GM23338 (cell line): ENCODE measurements at regions not wholly inside any gene's neighbourhood (a gene's known extent, or its start where the extent isn't known, plus 50 kb on each side); places are given as distances from the start of the nearest gene placed in this dataset.

Experiments used
- EZH2 ChIP-seq: fragments of 200-600 bp; sonication (generic); IDR thresholded peaks from one replicate; pipeline ENCODE4 v1.8.0; 2017; ENCODE audit warnings: antibody characterized with exemption, mild to moderate bottlenecking, low read depth; ENCODE audit not compliant: unreplicated experiment
- EZH2phosphoT487 ChIP-seq: fragments of 200-600 bp; sonication (generic); IDR thresholded peaks from one replicate; pipeline ENCODE4 v1.8.1; 2018; ENCODE audit warnings: antibody characterized with exemption; ENCODE audit not compliant: unreplicated experiment
- JUNB ChIP-seq: IDR thresholded peaks from one replicate; pipeline ENCODE4 v1.6.1; 2016; ENCODE audit warnings: antibody characterized with exemption; ENCODE audit not compliant: unreplicated experiment
- POLR2AphosphoS5 ChIP-seq: IDR thresholded peaks from 2 replicates; pipeline ENCODE4 v1.6.1; 2016; ENCODE audit warnings: antibody characterized with exemption, low read depth
- REST ChIP-seq: IDR thresholded peaks from one replicate; pipeline ENCODE4 v1.6.1; 2018; ENCODE audit warnings: antibody characterized with exemption; ENCODE audit not compliant: unreplicated experiment
- STAT1 ChIP-seq: IDR thresholded peaks from one replicate; pipeline ENCODE4 v1.6.1; 2016; ENCODE audit warnings: antibody characterized with exemption; ENCODE audit not compliant: unreplicated experiment
- ZNF462 ChIP-seq: fragments of 250-450 bp; sonication (Bioruptor Pico); IDR thresholded peaks from 2 replicates; pipeline ENCODE4 v1.5.0; 2020; ENCODE audit warnings: mild to moderate bottlenecking, moderate library complexity
- TF ChIP-seq, protein P1 (sequence below), 2 experiments: fragments of 200-600 bp in 1 of 2; sonication (generic) in 1 of 2; conservative IDR thresholded peaks; 2 replicates each; pipeline versions ENCODE4 v1.5.1 to v1.6.1; 2016 to 2017; ENCODE audit warnings: antibody characterized with exemption in 2 of 2, low read depth in 2 of 2, mild to moderate bottlenecking in 2 of 2, moderate library complexity in 1 of 2

- TF ChIP-seq, protein P1, sequence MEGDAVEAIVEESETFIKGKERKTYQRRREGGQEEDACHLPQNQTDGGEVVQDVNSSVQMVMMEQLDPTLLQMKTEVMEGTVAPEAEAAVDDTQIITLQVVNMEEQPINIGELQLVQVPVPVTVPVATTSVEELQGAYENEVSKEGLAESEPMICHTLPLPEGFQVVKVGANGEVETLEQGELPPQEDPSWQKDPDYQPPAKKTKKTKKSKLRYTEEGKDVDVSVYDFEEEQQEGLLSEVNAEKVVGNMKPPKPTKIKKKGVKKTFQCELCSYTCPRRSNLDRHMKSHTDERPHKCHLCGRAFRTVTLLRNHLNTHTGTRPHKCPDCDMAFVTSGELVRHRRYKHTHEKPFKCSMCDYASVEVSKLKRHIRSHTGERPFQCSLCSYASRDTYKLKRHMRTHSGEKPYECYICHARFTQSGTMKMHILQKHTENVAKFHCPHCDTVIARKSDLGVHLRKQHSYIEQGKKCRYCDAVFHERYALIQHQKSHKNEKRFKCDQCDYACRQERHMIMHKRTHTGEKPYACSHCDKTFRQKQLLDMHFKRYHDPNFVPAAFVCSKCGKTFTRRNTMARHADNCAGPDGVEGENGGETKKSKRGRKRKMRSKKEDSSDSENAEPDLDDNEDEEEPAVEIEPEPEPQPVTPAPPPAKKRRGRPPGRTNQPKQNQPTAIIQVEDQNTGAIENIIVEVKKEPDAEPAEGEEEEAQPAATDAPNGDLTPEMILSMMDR (conservative IDR thresholded peaks at IDR 0.05; ENCODE audit: low read depth in 2 of 2) = no peak
- no peak for TF ChIP-seq REST
- TF ChIP-seq JUNB = no peak
- TF ChIP-seq EZH2 = no peak
- TF ChIP-seq STAT1 = no peak
- TF ChIP-seq EZH2phosphoT487 = no peak
- no peak for TF ChIP-seq ZNF462
- TF ChIP-seq POLR2AphosphoS5 = no peak
These were observed 57.2 kb downstream of the C7orf25 start for GRCh38 chr7:42854571-42855118.
